ENCODE measurements at regions not wholly inside any gene's neighbourhood (a gene's known extent, or its start where the extent isn't known, plus 50 kb on each side); places are given as distances from the start of the nearest gene placed in this dataset.

DNA sequence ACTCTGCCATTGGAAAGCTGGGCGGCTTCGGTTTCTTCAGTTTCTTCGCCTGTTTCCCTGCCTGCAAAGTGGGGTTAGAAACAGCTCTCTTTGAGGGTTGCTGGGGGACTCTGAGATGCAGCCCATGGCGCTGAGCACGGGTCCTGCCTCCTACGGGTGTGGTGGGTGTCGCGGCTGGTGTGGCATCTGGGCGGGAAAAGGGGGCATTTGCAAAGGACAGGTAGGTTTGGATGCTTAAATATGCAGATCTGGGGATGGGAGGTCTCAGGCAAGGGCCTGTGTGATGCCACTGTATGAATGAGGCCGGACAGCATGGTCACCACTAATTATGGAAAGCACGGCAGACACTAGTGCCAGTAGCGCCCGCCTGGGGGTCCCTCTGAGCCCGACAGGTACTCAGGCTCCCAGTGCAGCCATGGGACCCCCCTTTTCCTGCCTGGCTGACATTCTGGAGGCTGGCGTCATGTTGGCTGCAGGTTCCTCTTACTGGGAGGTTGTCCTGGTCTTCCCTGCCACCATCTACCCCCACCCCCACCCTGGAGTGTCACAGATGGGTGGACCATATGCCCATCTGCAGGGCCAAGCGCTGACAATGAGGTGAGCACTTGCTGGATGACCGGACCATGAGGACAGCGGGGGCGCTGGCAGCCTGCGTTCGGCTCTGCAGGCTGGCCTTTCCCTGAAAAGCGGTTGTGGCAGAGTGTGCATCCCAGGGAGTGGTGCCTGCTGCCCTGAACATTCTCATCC, 237.7 kb downstream of the SEC14L1 start:
- peaks cover 73% of the 10 kb centered on the region for H3K4me1 Mint-ChIP-seq (ENCODE audit: unreplicated experiment)
- H3K27ac Mint-ChIP-seq (ENCODE audit: unreplicated experiment), result peak overlapping the region; percentile 61
- H3K36me3 Mint-ChIP-seq (ENCODE audit: low read depth, unreplicated experiment), result peaks cover 16% of the 10 kb centered on the region
- H3K27me3 Mint-ChIP-seq (ENCODE audit: unreplicated experiment), result peaks cover 24% of the 10 kb centered on the region
- H3K4me3 Mint-ChIP-seq (ENCODE audit: unreplicated experiment), result peak overlapping the region; percentile 80
- peaks cover 4% of the 10 kb centered on the region for H3K9me3 Mint-ChIP-seq (ENCODE audit: unreplicated experiment)
- TF ChIP-seq, protein P1, sequence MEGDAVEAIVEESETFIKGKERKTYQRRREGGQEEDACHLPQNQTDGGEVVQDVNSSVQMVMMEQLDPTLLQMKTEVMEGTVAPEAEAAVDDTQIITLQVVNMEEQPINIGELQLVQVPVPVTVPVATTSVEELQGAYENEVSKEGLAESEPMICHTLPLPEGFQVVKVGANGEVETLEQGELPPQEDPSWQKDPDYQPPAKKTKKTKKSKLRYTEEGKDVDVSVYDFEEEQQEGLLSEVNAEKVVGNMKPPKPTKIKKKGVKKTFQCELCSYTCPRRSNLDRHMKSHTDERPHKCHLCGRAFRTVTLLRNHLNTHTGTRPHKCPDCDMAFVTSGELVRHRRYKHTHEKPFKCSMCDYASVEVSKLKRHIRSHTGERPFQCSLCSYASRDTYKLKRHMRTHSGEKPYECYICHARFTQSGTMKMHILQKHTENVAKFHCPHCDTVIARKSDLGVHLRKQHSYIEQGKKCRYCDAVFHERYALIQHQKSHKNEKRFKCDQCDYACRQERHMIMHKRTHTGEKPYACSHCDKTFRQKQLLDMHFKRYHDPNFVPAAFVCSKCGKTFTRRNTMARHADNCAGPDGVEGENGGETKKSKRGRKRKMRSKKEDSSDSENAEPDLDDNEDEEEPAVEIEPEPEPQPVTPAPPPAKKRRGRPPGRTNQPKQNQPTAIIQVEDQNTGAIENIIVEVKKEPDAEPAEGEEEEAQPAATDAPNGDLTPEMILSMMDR (IDR thresholded peaks at IDR 0.05; ENCODE audit: unreplicated experiment), result no peak
- no peak for DNase-seq (ENCODE audit: low spot score)

- TF ChIP-seq, protein P1 (IDR thresholded peaks at IDR 0.05; ENCODE audit: unreplicated experiment), result no peak
- no peak for DNase-seq (ENCODE audit: low spot score)
- H3K9me3 Mint-ChIP-seq (ENCODE audit: unreplicated experiment), result peaks cover 4% of the 10 kb centered on the region
- no peak overlapping the region for H3K4me3 Mint-ChIP-seq (ENCODE audit: unreplicated experiment)
- H3K27me3 Mint-ChIP-seq (ENCODE audit: unreplicated experiment), result peaks cover 22% of the 10 kb centered on the region
- H3K36me3 Mint-ChIP-seq (ENCODE audit: low read depth, unreplicated experiment), result peaks cover 20% of the 10 kb centered on the region
- no peak overlapping the region for H3K27ac Mint-ChIP-seq (ENCODE audit: unreplicated experiment)
- peaks cover 78% of the 10 kb centered on the region for H3K4me1 Mint-ChIP-seq (ENCODE audit: unreplicated experiment)
Observed at GRCh38 chr17:77379065-77379428, 238.3 kb downstream of the SEC14L1 start.

- TF ChIP-seq, protein P1 (IDR thresholded peaks at IDR 0.05; ENCODE audit: unreplicated experiment), result no peak
- Mint-ChIP-seq H3K9me3 (ENCODE audit: unreplicated experiment) (peaks cover 4% of the 10 kb centered on the region), H3K4me1 (ENCODE audit: unreplicated experiment) (peaks cover 80% of the 10 kb centered on the region), H3K36me3 (ENCODE audit: low read depth, unreplicated experiment) (peaks cover 16% of the 10 kb centered on the region), H3K27ac (ENCODE audit: unreplicated experiment) (no peak overlapping the region), H3K4me3 (ENCODE audit: unreplicated experiment) (no peak overlapping the region), H3K27me3 (ENCODE audit: unreplicated experiment) (peaks cover 24% of the 10 kb centered on the region)
- no peak for DNase-seq (ENCODE audit: low spot score)
Observed at GRCh38 chr17:77379832-77380231, 239.1 kb downstream of the SEC14L1 start.

DNA sequence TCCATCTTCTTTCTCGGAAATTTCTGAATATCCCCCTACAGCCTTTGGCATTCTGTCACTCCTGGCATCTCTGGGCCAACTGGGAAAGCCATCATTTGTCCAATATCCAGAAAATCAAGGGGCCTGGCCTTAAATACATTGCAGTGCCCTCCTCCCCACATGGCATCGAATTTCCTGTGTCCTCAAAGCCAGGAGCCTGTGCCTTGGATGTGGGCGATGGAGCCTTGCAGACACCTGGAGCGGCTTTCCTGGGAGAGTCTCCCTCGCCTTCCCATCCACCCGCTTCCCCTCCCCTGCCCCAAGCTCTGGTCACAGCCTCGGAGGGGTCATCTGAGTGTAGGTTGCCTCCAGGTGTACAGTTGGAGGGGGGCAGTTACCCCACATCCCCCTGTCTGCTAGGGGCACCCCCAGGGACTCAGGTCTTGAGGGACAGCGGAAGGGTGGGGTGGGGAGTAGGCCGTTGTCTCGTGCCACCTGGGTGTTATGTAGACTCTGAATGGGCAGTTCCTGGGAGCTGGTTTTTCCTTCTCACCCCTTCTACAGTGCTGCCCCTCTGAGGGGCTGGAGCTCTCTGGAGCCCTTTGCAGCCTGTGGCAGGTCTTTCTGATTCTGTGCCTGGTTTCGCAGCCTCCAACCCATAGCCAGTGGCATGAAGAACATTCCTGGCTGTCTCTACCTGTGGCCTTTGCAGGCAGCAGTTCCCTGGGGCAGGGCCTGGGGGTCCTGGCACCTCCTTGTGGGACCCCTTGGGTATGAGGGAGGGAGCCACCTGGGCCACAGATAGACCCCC, 239.8 kb downstream of the SEC14L1 start:
- H3K4me1 Mint-ChIP-seq (ENCODE audit: unreplicated experiment), result peaks cover 76% of the 10 kb centered on the region
- H3K27me3 Mint-ChIP-seq (ENCODE audit: unreplicated experiment), result peaks cover 21% of the 10 kb centered on the region
- H3K4me3 Mint-ChIP-seq (ENCODE audit: unreplicated experiment), result no peak overlapping the region
- TF ChIP-seq, protein P1 (IDR thresholded peaks at IDR 0.05; ENCODE audit: unreplicated experiment), result no peak
- H3K9me3 Mint-ChIP-seq (ENCODE audit: unreplicated experiment), result peaks cover 3% of the 10 kb centered on the region
- peaks cover 15% of the 10 kb centered on the region for H3K36me3 Mint-ChIP-seq (ENCODE audit: low read depth, unreplicated experiment)
- DNase-seq (ENCODE audit: low spot score), result no peak
- no peak overlapping the region for H3K27ac Mint-ChIP-seq (ENCODE audit: unreplicated experiment)
